Cerebellar cortex (tissue), 1 donor: ENCODE measurements at regions not wholly inside any gene's neighbourhood (a gene's known extent, or its start where the extent isn't known, plus 50 kb on each side); places are given as distances from the start of the nearest gene placed in this dataset.

Source experiments
- DNase-seq: peaks from one replicate; pipeline ENCODE4 v3.0.0-alpha.2; 2015; ENCODE audit warnings: low spot score

- no peak for DNase-seq
These were observed 188.7 kb upstream of the MPHOSPH6 start for GRCh38 chr16:82358606-82359221.

GRCh38 chr16:82358161-82358560 is 188.1 kb upstream of the MPHOSPH6 start:
- no peak for DNase-seq

GRCh38 chr16:82357237-82357636 is 187.2 kb upstream of the MPHOSPH6 start:
- DNase-seq, result no peak

GRCh38 chr16:82350560-82350959 is 180.5 kb upstream of the MPHOSPH6 start:
- no peak for DNase-seq

GRCh38 chr16:82345318-82345717 is 175.3 kb upstream of the MPHOSPH6 start:
- no peak for DNase-seq

- DNase-seq, result peak; percentile 13
These were observed 174.1 kb upstream of the MPHOSPH6 start for GRCh38 chr16:82344157-82344556.

- DNase-seq, result no peak
These were observed 171.2 kb upstream of the MPHOSPH6 start for GRCh38 chr16:82341146-82341669.

- DNase-seq, result no peak
These were observed 170.5 kb upstream of the MPHOSPH6 start for GRCh38 chr16:82340531-82340930.

- no peak for DNase-seq
These were observed 167.3 kb upstream of the MPHOSPH6 start for GRCh38 chr16:82337355-82337754.

GRCh38 chr16:82331974-82332750 is 162.1 kb upstream of the MPHOSPH6 start:
- DNase-seq, result no peak

- DNase-seq, result no peak
These were observed 161.4 kb upstream of the MPHOSPH6 start for GRCh38 chr16:82331397-82331796.

GRCh38 chr16:82329504-82330192 is 159.6 kb upstream of the MPHOSPH6 start:
- DNase-seq, result no peak

- no peak for DNase-seq
These were observed 159.0 kb upstream of the MPHOSPH6 start for GRCh38 chr16:82328881-82329469.

- DNase-seq, result no peak
These were observed 153.1 kb upstream of the MPHOSPH6 start for GRCh38 chr16:82323171-82323570.

- no peak for DNase-seq
These were observed 152.2 kb upstream of the MPHOSPH6 start for GRCh38 chr16:82322177-82322576.

- no peak for DNase-seq
These were observed 149.0 kb upstream of the MPHOSPH6 start for GRCh38 chr16:82319038-82319437.

GRCh38 chr16:82317411-82318167 is 147.6 kb upstream of the MPHOSPH6 start:
- no peak for DNase-seq

GRCh38 chr16:82313754-82314153 is 143.7 kb upstream of the MPHOSPH6 start:
- DNase-seq, result no peak

- DNase-seq, result no peak
These were observed 141.5 kb upstream of the MPHOSPH6 start for GRCh38 chr16:82311528-82311927.

GRCh38 chr16:82302042-82302727 is 132.2 kb upstream of the MPHOSPH6 start:
- DNase-seq, result no peak

GRCh38 chr16:82301146-82301755 is 131.2 kb upstream of the MPHOSPH6 start:
- no peak for DNase-seq
